Heart left ventricle (tissue), 16 donors: ENCODE measurements at regions not wholly inside any gene's neighbourhood (a gene's known extent, or its start where the extent isn't known, plus 50 kb on each side); places are given as distances from the start of the nearest gene placed in this dataset.
A peak's percentile ranks its signal among the peaks of the same experiment; 100 is the strongest.
"Not testable (repeated sequence)": the region's sequence is repeated elsewhere in the genome, so short reads cannot be mapped to it uniquely, and the experiment has no call there.

ENCODE experiments used
- ATAC-seq, 4 donors: fragments of 200-7000 bp; cut with Tn5 transposase; one replicate each; pipeline ENCODE4 v1.9.1; 2020 to 2022; ENCODE audit warnings: moderate library complexity in 4 of 4, mild to moderate bottlenecking in 3 of 4, moderate number of reproducible peaks in 1 of 4
- DNase-seq, 5 donors: peaks; one replicate each; pipeline ENCODE4 v3.0.0-alpha.2; 2020
- H3K27ac ChIP-seq, 12 donors: fragments of 200-600 bp; sonication (generic) in 4 of 12; one replicate each; pipeline versions ENCODE4 v1.5.0 to v1.8.0; 2016 to 2022; ENCODE audit warnings: mild to moderate bottlenecking in 2 of 12
- H3K27me3 ChIP-seq, 9 donors: fragments of 200-600 bp; sonication (generic) in 2 of 9; one replicate each; pipeline versions ENCODE4 v1.5.1 to v1.8.0; 2016 to 2022; ENCODE audit warnings: mild to moderate bottlenecking in 3 of 9
- H3K36me3 ChIP-seq, 9 donors: fragments of 200-600 bp; sonication (generic) in 2 of 9; one replicate each; pipeline versions ENCODE4 v1.5.0 to v1.8.0; 2018 to 2022; ENCODE audit warnings: mild to moderate bottlenecking in 2 of 9
- H3K4me1 ChIP-seq, 12 donors: fragments of 200-600 bp; sonication (generic) in 4 of 12; one replicate each; pipeline versions ENCODE4 v1.5.0 to v1.8.0; 2016 to 2022; ENCODE audit warnings: mild to moderate bottlenecking in 3 of 12
- H3K4me3 ChIP-seq, 12 donors: fragments of 200-600 bp; sonication (generic) in 4 of 12; one replicate each; pipeline versions ENCODE4 v1.5.0 to v1.8.0; 2017 to 2022; ENCODE audit warnings: mild to moderate bottlenecking in 9 of 12, moderate library complexity in 4 of 12
- H3K9me3 ChIP-seq, 12 donors: fragments of 200-600 bp; sonication (generic) in 4 of 12; one replicate each; pipeline versions ENCODE4 v1.5.0 to v1.8.0; 2016 to 2022; ENCODE audit warnings: mild to moderate bottlenecking in 1 of 12
- POLR2A ChIP-seq, 2 donors: fragments of 450-650 bp; IDR thresholded peaks; one replicate each; pipeline ENCODE4 v1.6.1; 2017; ENCODE audit warnings: antibody characterized with exemption in 2 of 2, mild to moderate bottlenecking in 2 of 2, moderate library complexity in 2 of 2
- WGBS, 4 donors: extraction: QIAGEN DNeasy Blood & Tissue Kit in 2 of 4; methylation state at CpG; one replicate each; pipeline versions ENCODE4 v1.1.5 to v1.1.7; 2013 to 2018; 5-methylcytosine and 5-hydroxymethylcytosine counted together
- intact Hi-C, 10 donors: fragments of 100-400 bp; cut with DNase I; formaldehyde crosslinking; loops; one replicate each; pipeline versions ENCODE4 v1.11.1 to v1.14.2; 2022
- TF ChIP-seq, protein P1 (sequence below), 12 donors: fragments of 200-600 bp; sonication (generic) in 4 of 12; IDR thresholded peaks; one replicate each; pipeline versions ENCODE4 v1.5.0 to v1.8.0; 2018 to 2022; ENCODE audit warnings: antibody characterized with exemption in 12 of 12, mild to moderate bottlenecking in 5 of 12
- donor health status: ischemic (EF 13 %, LVEDD 7.1; RV severe dilation, severe dysfunction).
- donor health status: healthy with polysubstance abuse.
- donor health status: DM: no; HTN: yes; CAD: no.
- donor health status: DM: no; HTN: no; CAD: no.
- donor health status: ischemic (EF 25% LVEDD 6.9; RV normal size, moderate dysfunction).
- donor health status: ischemic (EF 25% LVEDD 5.7; RV mildly dilated, moderate dysfunction).
- donor health status: healthy.
- donor health status: DM: yes; HTN: yes; CAD: no.
- donor health status: ischemic (EF 35%, LVEDD 5.7; RV mildly dilated, moderate dysfunction).
- donor health status: nonischemic (EF 11% LVEDD 7.7; RV severe dilation, severe dysfunction).
- donor health status: DM: yes; HTN: yes; CAD: no.
- donor health status: PGD.
- donor health status: ischemic (EF 29% LVEDD 5.4; RV normal size, mild dysfunction).
- donor health status: nonischemic (EF 23%, LVEDD 6.1; RV moderate dilation, normal function).

DNA sequence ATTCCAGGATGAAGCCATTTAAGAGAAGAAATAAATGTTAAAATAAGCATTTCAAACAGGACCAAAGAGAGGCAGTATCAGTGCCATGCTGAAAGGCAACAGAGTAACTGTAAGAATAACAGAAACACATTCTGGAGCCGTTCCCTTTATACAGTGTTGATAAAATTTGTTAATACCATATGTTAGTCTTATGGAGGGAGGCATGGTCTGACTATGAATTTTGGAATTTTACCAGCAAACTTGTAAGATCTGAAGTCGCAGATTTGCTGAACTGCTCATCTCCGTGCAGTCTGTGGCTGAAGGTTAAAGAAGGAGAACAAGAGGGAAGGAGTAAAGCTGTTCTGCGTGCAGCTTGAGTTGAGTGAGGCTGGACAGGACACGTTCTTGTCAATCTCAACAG lies 508.4 kb downstream of the NFIB start:
- TF ChIP-seq, protein P1, sequence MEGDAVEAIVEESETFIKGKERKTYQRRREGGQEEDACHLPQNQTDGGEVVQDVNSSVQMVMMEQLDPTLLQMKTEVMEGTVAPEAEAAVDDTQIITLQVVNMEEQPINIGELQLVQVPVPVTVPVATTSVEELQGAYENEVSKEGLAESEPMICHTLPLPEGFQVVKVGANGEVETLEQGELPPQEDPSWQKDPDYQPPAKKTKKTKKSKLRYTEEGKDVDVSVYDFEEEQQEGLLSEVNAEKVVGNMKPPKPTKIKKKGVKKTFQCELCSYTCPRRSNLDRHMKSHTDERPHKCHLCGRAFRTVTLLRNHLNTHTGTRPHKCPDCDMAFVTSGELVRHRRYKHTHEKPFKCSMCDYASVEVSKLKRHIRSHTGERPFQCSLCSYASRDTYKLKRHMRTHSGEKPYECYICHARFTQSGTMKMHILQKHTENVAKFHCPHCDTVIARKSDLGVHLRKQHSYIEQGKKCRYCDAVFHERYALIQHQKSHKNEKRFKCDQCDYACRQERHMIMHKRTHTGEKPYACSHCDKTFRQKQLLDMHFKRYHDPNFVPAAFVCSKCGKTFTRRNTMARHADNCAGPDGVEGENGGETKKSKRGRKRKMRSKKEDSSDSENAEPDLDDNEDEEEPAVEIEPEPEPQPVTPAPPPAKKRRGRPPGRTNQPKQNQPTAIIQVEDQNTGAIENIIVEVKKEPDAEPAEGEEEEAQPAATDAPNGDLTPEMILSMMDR (IDR thresholded peaks at IDR 0.05), result no peak
- no peak for TF ChIP-seq POLR2A (IDR thresholded peaks at IDR 0.05)
- intact Hi-C loops, result no loop called here
- ATAC-seq, result no peak
- H3K36me3 ChIP-seq, result no peaks in the 10 kb centered on the region
- no peak overlapping the region for H3K4me3 ChIP-seq
- H3K27me3 ChIP-seq, result no peaks in the 10 kb centered on the region
- 68 to 79% (median 71%) methylated on average over 5 of the region's 5 CpGs for WGBS, 4 donors
- no peak overlapping the region for H3K27ac ChIP-seq
- no peaks in the 10 kb centered on the region for H3K9me3 ChIP-seq
- DNase-seq, result no peak
- H3K4me1 ChIP-seq, result peaks cover 0 to 3% (median 0%) of the 10 kb centered on the region in 12 donors

DNA sequence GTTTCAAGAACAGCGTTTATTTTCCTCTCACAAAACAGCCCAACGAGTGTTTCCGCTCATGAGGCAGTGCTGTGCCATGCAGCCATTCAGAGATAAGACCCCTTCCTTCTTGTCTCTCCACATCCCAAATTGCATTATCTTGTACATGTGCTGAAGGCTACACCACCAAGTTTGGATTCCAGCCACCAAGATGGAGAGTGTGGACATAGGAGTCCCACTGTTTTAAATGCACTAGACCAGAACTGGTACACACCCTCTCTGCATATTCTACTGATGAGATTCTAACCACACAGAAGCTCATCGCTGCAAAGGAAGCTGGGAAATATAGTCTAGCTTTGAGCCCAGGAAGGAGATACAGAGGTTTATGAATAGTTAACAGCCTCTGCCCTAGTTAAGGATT lies 509.4 kb downstream of the NFIB start:
- Histone ChIP-seq H3K27me3 (no peaks in the 10 kb centered on the region), H3K36me3 (no peaks in the 10 kb centered on the region), H3K4me3 (no peak overlapping the region), H3K27ac (no peak overlapping the region), H3K9me3 (no peaks in the 10 kb centered on the region), H3K4me1 (peaks cover 0 to 3% (median 0%) of the 10 kb centered on the region in 12 donors)
- TF ChIP-seq POLR2A (IDR thresholded peaks at IDR 0.05), result no peak
- TF ChIP-seq, protein P1 (IDR thresholded peaks at IDR 0.05), result no peak
- WGBS, 4 donors, result 73 to 87% (median 76%) methylated on average over 4 of the region's 4 CpGs
- intact Hi-C loops, result no loop called here
- DNase-seq (no peak), ATAC-seq (no peak)

DNA sequence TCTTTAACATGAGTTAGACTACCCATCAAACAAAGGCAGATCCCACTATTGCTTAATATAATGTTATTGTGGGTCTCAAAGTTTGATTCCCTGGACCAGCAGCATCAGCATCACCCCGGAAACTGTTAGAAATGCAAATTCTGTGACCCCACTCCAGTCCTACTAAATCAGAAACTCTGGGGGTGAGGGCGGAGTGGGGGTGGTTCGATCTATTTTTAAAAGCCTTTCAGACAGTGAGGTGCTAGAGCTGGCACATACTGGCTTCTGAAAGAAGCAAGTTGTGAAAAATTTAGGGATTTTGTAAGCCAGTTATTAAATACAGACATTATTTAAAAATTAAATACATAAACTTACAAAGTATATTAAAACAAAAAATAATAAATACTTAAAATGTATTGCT lies 513.2 kb downstream of the NFIB start:
- ATAC-seq (no peak), DNase-seq (no peak)
- Histone ChIP-seq H3K36me3 (no peaks in the 10 kb centered on the region), H3K9me3 (peaks cover 0 to 12% (median 0%) of the 10 kb centered on the region in 12 donors), H3K27ac (no peak overlapping the region), H3K4me3 (peak overlapping the region in 1 of 12 donors; percentile 0), H3K27me3 (no peaks in the 10 kb centered on the region), H3K4me1 (peaks cover 0 to 3% (median 0%) of the 10 kb centered on the region in 12 donors)
- intact Hi-C loops, result no loop called here
- WGBS, 4 donors, result 63 to 79% (median 67%) methylated on average over 3 of the region's 3 CpGs
- no peak for TF ChIP-seq POLR2A (IDR thresholded peaks at IDR 0.05)
- TF ChIP-seq, protein P1 (IDR thresholded peaks at IDR 0.05), result no peak

DNA sequence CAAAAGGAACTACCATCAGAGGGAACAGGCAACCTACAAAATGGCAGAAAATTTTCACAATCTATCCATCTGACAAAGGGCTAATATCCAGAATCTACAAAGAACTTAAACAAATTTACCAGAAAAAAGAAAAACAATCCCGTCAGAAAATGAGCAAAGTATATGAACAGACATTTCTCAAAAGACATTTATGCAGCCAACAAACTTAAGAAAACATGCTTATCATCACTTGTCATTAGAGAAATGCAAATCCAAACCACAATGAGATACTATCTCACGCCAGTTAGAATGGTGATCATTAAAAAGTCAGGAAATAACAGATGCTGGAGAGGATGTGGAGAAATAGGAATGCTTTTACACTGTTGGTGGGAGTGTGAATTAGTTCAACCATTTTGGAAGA lies 516.2 kb downstream of the NFIB start:
- H3K27me3 ChIP-seq, ATAC-seq, H3K4me3 ChIP-seq, H3K4me1 ChIP-seq, H3K36me3 ChIP-seq, H3K27ac ChIP-seq, DNase-seq: not testable (repeated sequence)
- intact Hi-C loops, result loop anchor here in 2 of 10 donors (10.0 kb wide), 2 partner anchors 57 to 63 kb away; no protein-coding TSS in a partner anchor
- H3K9me3 ChIP-seq, result peaks cover 0 to 26% (median 0%) of the 10 kb centered on the region in 12 donors
- 92 to 97% (median 94%) methylated on average over 2 of the region's 2 CpGs for WGBS, 4 donors

DNA sequence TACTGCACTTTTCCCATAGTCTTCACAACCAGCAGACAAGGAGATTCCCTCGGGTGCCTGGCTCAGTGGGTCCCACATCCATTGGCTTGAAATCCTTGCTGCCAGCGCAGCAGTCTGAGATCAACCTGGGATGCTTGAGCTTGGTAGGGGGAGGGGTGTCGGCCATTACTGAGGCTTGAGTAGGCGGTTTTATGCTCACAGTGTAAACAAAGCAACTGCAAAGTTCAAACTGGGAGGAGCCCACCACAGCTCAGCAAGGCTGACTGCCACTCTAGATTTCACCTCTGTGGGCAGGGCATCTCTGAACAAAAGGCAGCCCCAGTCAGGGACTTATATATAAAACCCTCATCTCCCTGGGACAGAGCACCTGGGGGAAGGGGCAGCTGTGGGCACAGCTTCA lies 512.3 kb upstream of the MPDZ start:
- WGBS, 4 donors, result 91 to 100% (median 98%) methylated on average over 4 of the region's 4 CpGs
- ATAC-seq (no peak), DNase-seq (no peak)
- Histone ChIP-seq H3K36me3 (no peaks in the 10 kb centered on the region), H3K4me3 (no peak overlapping the region), H3K27me3 (no peaks in the 10 kb centered on the region), H3K27ac (no peak overlapping the region), H3K4me1 (peaks cover 0 to 29% (median 13%) of the 10 kb centered on the region in 12 donors), H3K9me3 (peaks cover 0 to 15% (median 0%) of the 10 kb centered on the region in 12 donors)
- intact Hi-C loops, result loop anchor here in 2 of 10 donors (10.0 kb wide), 2 partner anchors 57 to 63 kb away; no protein-coding TSS in a partner anchor
- no peak for TF ChIP-seq POLR2A (IDR thresholded peaks at IDR 0.05)
- TF ChIP-seq, protein P1 (IDR thresholded peaks at IDR 0.05), result no peak
